ENCODE measurements at regions not wholly inside any gene's neighbourhood (a gene's known extent, or its start where the extent isn't known, plus 50 kb on each side); places are given as distances from the start of the nearest gene placed in this dataset.

DNA sequence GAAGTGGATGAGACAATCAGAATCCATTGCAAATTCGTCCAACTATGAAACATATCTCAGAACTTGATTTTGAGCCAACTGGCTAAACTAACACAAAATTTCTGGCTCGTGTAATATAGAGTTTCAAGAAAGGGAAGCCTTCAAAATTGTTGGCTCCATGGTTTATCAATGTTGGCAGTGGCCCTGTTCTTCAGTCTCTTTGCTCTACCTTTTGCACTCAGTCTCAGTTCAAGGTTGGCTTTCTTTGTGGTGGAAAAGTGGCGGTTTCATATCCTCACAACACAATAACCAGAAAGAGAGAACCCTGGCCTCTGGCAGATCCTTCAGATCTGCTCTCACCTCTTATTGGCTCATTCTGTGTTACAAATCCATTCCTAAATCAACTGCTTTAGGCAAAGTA is 473.8 kb upstream of the API5 start:
- BruUV-seq (replicated peaks), result no TSS peak
- H3K4me3 ChIP-seq (replicated peaks in 1 of 3; ENCODE audit: insufficient read depth in 1 of 3, low read depth in 1 of 3, low read length in 3 of 3), result no peak overlapping the region
- peaks cover 2% of the 10 kb centered on the region for H3K9me3 ChIP-seq (replicated peaks; ENCODE audit: control insufficient read depth, insufficient read depth, low read length)
- no peaks in the 10 kb centered on the region for H3K79me2 ChIP-seq (ENCODE audit: control insufficient read depth, insufficient read depth, low read length)
- no peaks in the 10 kb centered on the region for H3K9me1 ChIP-seq (replicated peaks; ENCODE audit: control insufficient read depth, extremely low read depth, insufficient read depth, low read length)
- no peak overlapping the region for H3K9ac ChIP-seq (replicated peaks; ENCODE audit: extremely low read depth, insufficient read depth, low read length)
- intact Hi-C loops (cut with micrococcal nuclease) (no loop called here), dilution Hi-C loops (cut with MboI; ENCODE audit: extremely low pct_ligation_motif_present, low sequenced_read_pairs) (no loop called here)
- DNase-seq (ENCODE audit: low read depth, low spot score), result no peak
- no peaks in the 10 kb centered on the region for H4K20me1 ChIP-seq (replicated peaks; ENCODE audit: control insufficient read depth, extremely low read depth, insufficient read depth, low read length)
- no peak overlapping the region for H2AFZ ChIP-seq (ENCODE audit: low read depth, low read length)
- ChIA-PET CTCF (no interaction called here), POLR2A (no interaction called here)
- TF ChIP-seq POLR2A (IDR thresholded peaks at IDR 0.05; ENCODE audit: low read depth, low read length) (no peak), JUN (IDR thresholded peaks at IDR 0.05; ENCODE audit: borderline replicate concordance, insufficient read depth, insufficient read length, low read depth) (no peak), FOS (IDR thresholded peaks at IDR 0.05; ENCODE audit: borderline replicate concordance, insufficient read depth, low read length) (no peak), MYC (IDR thresholded peaks at IDR 0.05; ENCODE audit: low read depth, low read length) (no peak), EZH2 (IDR thresholded peaks at IDR 0.05; ENCODE audit: borderline replicate concordance, low read depth, low read length, severe bottlenecking) (no peak), POLR2AphosphoS5 (IDR thresholded peaks at IDR 0.05; ENCODE audit: insufficient read depth, low read depth, low read length) (no peak), MAX (IDR thresholded peaks at IDR 0.05; ENCODE audit: insufficient read depth, insufficient read length) (no peak), GATA2 (IDR thresholded peaks at IDR 0.05; ENCODE audit: insufficient read depth, insufficient read length, low read depth, low read length) (no peak)
- TF ChIP-seq, protein P1, sequence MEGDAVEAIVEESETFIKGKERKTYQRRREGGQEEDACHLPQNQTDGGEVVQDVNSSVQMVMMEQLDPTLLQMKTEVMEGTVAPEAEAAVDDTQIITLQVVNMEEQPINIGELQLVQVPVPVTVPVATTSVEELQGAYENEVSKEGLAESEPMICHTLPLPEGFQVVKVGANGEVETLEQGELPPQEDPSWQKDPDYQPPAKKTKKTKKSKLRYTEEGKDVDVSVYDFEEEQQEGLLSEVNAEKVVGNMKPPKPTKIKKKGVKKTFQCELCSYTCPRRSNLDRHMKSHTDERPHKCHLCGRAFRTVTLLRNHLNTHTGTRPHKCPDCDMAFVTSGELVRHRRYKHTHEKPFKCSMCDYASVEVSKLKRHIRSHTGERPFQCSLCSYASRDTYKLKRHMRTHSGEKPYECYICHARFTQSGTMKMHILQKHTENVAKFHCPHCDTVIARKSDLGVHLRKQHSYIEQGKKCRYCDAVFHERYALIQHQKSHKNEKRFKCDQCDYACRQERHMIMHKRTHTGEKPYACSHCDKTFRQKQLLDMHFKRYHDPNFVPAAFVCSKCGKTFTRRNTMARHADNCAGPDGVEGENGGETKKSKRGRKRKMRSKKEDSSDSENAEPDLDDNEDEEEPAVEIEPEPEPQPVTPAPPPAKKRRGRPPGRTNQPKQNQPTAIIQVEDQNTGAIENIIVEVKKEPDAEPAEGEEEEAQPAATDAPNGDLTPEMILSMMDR (IDR thresholded peaks at IDR 0.05; ENCODE audit: extremely low read depth in 1 of 2, insufficient read depth in 1 of 2, low read depth in 1 of 2, low read length in 2 of 2), result no peak
- H3K4me2 ChIP-seq (ENCODE audit: insufficient read depth, low read length), result no peak overlapping the region
- no peaks in the 10 kb centered on the region for H3K36me3 ChIP-seq (ENCODE audit: control insufficient read depth in 2 of 2, extremely low read depth in 1 of 2, insufficient read depth in 2 of 2, low read length in 2 of 2)
- H3K4me1 ChIP-seq (ENCODE audit: control insufficient read depth, extremely low read depth, insufficient read depth, low read length), result no peaks in the 10 kb centered on the region
- no peaks in the 10 kb centered on the region for H3K27me3 ChIP-seq (ENCODE audit: control insufficient read depth in 2 of 2, insufficient read depth in 2 of 2, low read length in 2 of 2)
- H3K27ac ChIP-seq (ENCODE audit: insufficient read depth, low read depth, low read length), result no peak overlapping the region
- no peak for FAIRE-seq

Measured in endothelial cell of umbilical vein (primary cell).